Endothelial cell of umbilical vein (primary cell): ENCODE measurements at regions not wholly inside any gene's neighbourhood (a gene's known extent, or its start where the extent isn't known, plus 50 kb on each side); places are given as distances from the start of the nearest gene placed in this dataset.

Experiments
- CTCF ChIP-seq, 2 donors: IDR thresholded peaks; 1 replicate in 1 of 2; 2 replicates in 1 of 2; pipeline ENCODE4 v1.5.1; 2011; ENCODE audit warnings: low read length in 2 of 2, mild to moderate bottlenecking in 2 of 2, moderate library complexity in 2 of 2, control low read depth in 1 of 2, inconsistent platforms in 1 of 2, low read depth in 1 of 2; ENCODE audit not compliant: insufficient read depth in 1 of 2; ENCODE audit errors: extremely low read depth in 1 of 2
- EZH2 ChIP-seq: IDR thresholded peaks from 2 replicates; pipeline ENCODE4 v1.6.1; 2012; ENCODE audit warnings: borderline replicate concordance, low read depth, mild to moderate bottlenecking, moderate library complexity, low read length, inconsistent platforms; ENCODE audit not compliant: severe bottlenecking
- FOS ChIP-seq: IDR thresholded peaks from 2 replicates; pipeline ENCODE4 v1.6.1; 2011; ENCODE audit warnings: mild to moderate bottlenecking, low read length, moderate library complexity, borderline replicate concordance; ENCODE audit not compliant: insufficient read depth
- MAX ChIP-seq: IDR thresholded peaks from 2 replicates; pipeline ENCODE4 v1.6.1; 2011; ENCODE audit not compliant: insufficient read depth, insufficient read length
- MYC ChIP-seq: IDR thresholded peaks from one replicate; pipeline ENCODE4 v1.6.1; 2011; ENCODE audit warnings: mild to moderate bottlenecking, low read depth, low read length
- POLR2A ChIP-seq: IDR thresholded peaks from 2 replicates; pipeline ENCODE4 v1.6.1; 2012; ENCODE audit warnings: low read depth, mild to moderate bottlenecking, control low read depth, low read length

- TF ChIP-seq POLR2A (no peak), CTCF (IDR thresholded peaks at IDR 0.05; ENCODE audit: extremely low read depth in 1 of 2, insufficient read depth in 1 of 2, low read depth in 1 of 2, low read length in 2 of 2) (no peak), MYC (no peak), MAX (no peak), EZH2 (no peak), FOS (no peak)
Measured at GRCh38 chr6:51430589-51430988, 611.9 kb downstream of the TFAP2B start.
